Fibroblast of lung (primary cell): ENCODE measurements at regions not wholly inside any gene's neighbourhood (a gene's known extent, or its start where the extent isn't known, plus 50 kb on each side); places are given as distances from the start of the nearest gene placed in this dataset.

Experiments used
- DNase-seq, 2 donors: peaks; one replicate each; pipeline versions ENCODE4 v3.0.0 to v3.0.0-alpha.2; 2010; ENCODE audit warnings: low read depth in 2 of 2
- H2AFZ ChIP-seq: 2 replicates; pipeline ENCODE4 v1.5.1; 2012; ENCODE audit warnings: low read length, control low read depth, inconsistent platforms
- H3K27ac ChIP-seq: 2 replicates; pipeline ENCODE4 v1.5.1; 2011; ENCODE audit warnings: low read length, control low read depth; ENCODE audit not compliant: insufficient read depth
- H3K27me3 ChIP-seq: 2 replicates; pipeline ENCODE4 v1.5.1; 2011; ENCODE audit warnings: mild to moderate bottlenecking, low read length; ENCODE audit not compliant: control insufficient read depth, insufficient read depth
- H3K36me3 ChIP-seq: 2 replicates; pipeline ENCODE4 v1.5.1; 2011; ENCODE audit warnings: low read length; ENCODE audit not compliant: control insufficient read depth, insufficient read depth
- H3K4me1 ChIP-seq: 2 replicates; pipeline ENCODE4 v1.5.1; 2011; ENCODE audit warnings: low read length; ENCODE audit not compliant: control insufficient read depth, insufficient read depth; ENCODE audit errors: extremely low read depth
- H3K4me2 ChIP-seq: 2 replicates; pipeline ENCODE4 v1.5.1; 2011; ENCODE audit warnings: low read length, control low read depth; ENCODE audit not compliant: insufficient read depth; ENCODE audit errors: extremely low read depth
- H3K4me3 ChIP-seq, 4 experiments: fragments of 200-600 bp in 1 of 4; sonication (generic) in 1 of 4; replicated peaks in 1 of 4; 2 replicates each; pipeline ENCODE4 v1.5.1; 2011 to 2016; ENCODE audit warnings: low read length in 4 of 4, low read depth in 3 of 4, mild to moderate bottlenecking in 3 of 4, control low read depth in 2 of 4, inconsistent platforms in 1 of 4, mixed read lengths in 1 of 4; ENCODE audit not compliant: insufficient read depth in 1 of 4; ENCODE audit errors: control extremely low read depth in 1 of 4
- H3K79me2 ChIP-seq: 2 replicates; pipeline ENCODE4 v1.5.1; 2012; ENCODE audit warnings: mild to moderate bottlenecking, low read length, inconsistent platforms; ENCODE audit not compliant: control insufficient read depth, insufficient read depth
- H3K9ac ChIP-seq: 2 replicates; pipeline ENCODE4 v1.5.1; 2011; ENCODE audit warnings: mild to moderate bottlenecking, low read length, control low read depth; ENCODE audit not compliant: insufficient read depth
- H3K9me3 ChIP-seq: 2 replicates; pipeline ENCODE4 v1.5.1; 2012; ENCODE audit warnings: low read depth, low read length; ENCODE audit not compliant: control insufficient read depth, insufficient read depth
- H4K20me1 ChIP-seq: 2 replicates; pipeline ENCODE4 v1.5.1; 2011; ENCODE audit warnings: low read length; ENCODE audit not compliant: control insufficient read depth, insufficient read depth; ENCODE audit errors: extremely low read depth
- CTCF ChIP-seq, 2 donors: IDR thresholded peaks in 1 of 2; conservative IDR thresholded peaks in 1 of 2; 1 replicate in 1 of 2; 2 replicates in 1 of 2; pipeline ENCODE4 v1.5.1; 2011 to 2012; ENCODE audit warnings: low read length in 2 of 2, control low read depth in 1 of 2, inconsistent platforms in 1 of 2, low read depth in 1 of 2, mild to moderate bottlenecking in 1 of 2
- EZH2 ChIP-seq: IDR thresholded peaks from 2 replicates; pipeline ENCODE4 v1.5.1; 2012; ENCODE audit warnings: low read length, control low read depth, mild to moderate bottlenecking; ENCODE audit errors: missing control alignments

GRCh38 chr9:119501374-119501773 lies 132.1 kb upstream of the BRINP1 start:
- H3K4me1 ChIP-seq, result no peaks in the 10 kb centered on the region
- TF ChIP-seq CTCF (conservative IDR thresholded peaks at IDR 0.05 in 1 of 2, IDR thresholded peaks at IDR 0.05 in 1 of 2; ENCODE audit: low read depth in 1 of 2, low read length in 2 of 2) (no peak), EZH2 (no peak)
- no peak overlapping the region for H3K4me3 ChIP-seq
- DNase-seq, result no peak
- no peaks in the 10 kb centered on the region for H3K9me3 ChIP-seq
- no peaks in the 10 kb centered on the region for H3K27me3 ChIP-seq
- H3K36me3 ChIP-seq, result no peaks in the 10 kb centered on the region
- H4K20me1 ChIP-seq, result no peaks in the 10 kb centered on the region
- no peak overlapping the region for H3K4me2 ChIP-seq
- H2AFZ ChIP-seq, result no peak overlapping the region
- no peaks in the 10 kb centered on the region for H3K79me2 ChIP-seq
- no peak overlapping the region for H3K27ac ChIP-seq
- H3K9ac ChIP-seq, result no peak overlapping the region

GRCh38 chr9:119500072-119500771 lies 131.0 kb upstream of the BRINP1 start:
- no peaks in the 10 kb centered on the region for H3K27me3 ChIP-seq

More at GRCh38 chr9:119500072-119500771, 131.0 kb upstream of the BRINP1 start:
- no peak for TF ChIP-seq CTCF (conservative IDR thresholded peaks at IDR 0.05 in 1 of 2, IDR thresholded peaks at IDR 0.05 in 1 of 2; ENCODE audit: low read depth in 1 of 2, low read length in 2 of 2)
- TF ChIP-seq EZH2, result no peak
- no peak overlapping the region for H2AFZ ChIP-seq
- no peaks in the 10 kb centered on the region for H3K79me2 ChIP-seq
- H3K9me3 ChIP-seq, result no peaks in the 10 kb centered on the region
- no peak overlapping the region for H3K4me3 ChIP-seq
- H3K36me3 ChIP-seq, result no peaks in the 10 kb centered on the region
- H3K9ac ChIP-seq, result no peak overlapping the region
- H3K4me2 ChIP-seq, result no peak overlapping the region
- H3K27ac ChIP-seq, result no peak overlapping the region
- no peak for DNase-seq
- no peaks in the 10 kb centered on the region for H4K20me1 ChIP-seq
- no peaks in the 10 kb centered on the region for H3K4me1 ChIP-seq
